ENCODE measurements at regions not wholly inside any gene's neighbourhood (a gene's known extent, or its start where the extent isn't known, plus 50 kb on each side); places are given as distances from the start of the nearest gene placed in this dataset.
"Not testable (repeated sequence)": the region's sequence is repeated elsewhere in the genome, so short reads cannot be mapped to it uniquely, and the experiment has no call there.

DNA sequence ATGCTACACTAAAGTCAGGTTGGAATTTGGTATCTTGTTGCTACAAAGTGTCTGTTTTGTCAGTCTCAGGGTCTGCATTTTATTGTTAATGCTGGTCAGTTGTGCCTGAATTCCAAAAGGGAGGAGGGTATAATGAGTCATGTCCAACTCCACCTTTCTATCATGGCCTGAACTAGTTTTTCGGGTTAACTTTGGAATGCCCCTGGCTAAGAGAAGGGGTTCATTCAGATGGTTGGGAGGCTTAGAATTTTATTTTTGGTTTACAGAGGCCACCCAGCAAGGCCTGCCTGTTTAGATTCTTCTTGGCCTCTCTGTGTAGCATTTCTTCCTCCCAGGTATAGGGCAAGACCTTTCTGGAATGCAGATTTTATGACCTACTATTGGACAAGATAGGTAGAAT is 93.2 kb downstream of the SKIDA1 start:
- Histone ChIP-seq H3K27ac (ENCODE audit: low read depth in 1 of 2, low read length in 1 of 2) (no peak overlapping the region), H3K36me3 (ENCODE audit: control insufficient read depth in 2 of 2, insufficient read depth in 2 of 2, low read length in 1 of 2) (no peaks in the 10 kb centered on the region), H3K4me1 (ENCODE audit: control insufficient read depth in 2 of 2, insufficient read depth in 2 of 2, low read length in 2 of 2) (no peaks in the 10 kb centered on the region), H3K9me3 (ENCODE audit: control insufficient read depth in 2 of 2, insufficient read depth in 1 of 2, low read length in 1 of 2) (peaks cover 0 to 3% of the 10 kb centered on the region in 2 donors), H3K4me3 (ENCODE audit: low read length in 2 of 2) (no peak overlapping the region), H3K27me3 (ENCODE audit: control insufficient read depth in 2 of 2, insufficient read depth in 1 of 2, low read length in 1 of 2) (no peaks in the 10 kb centered on the region)
- no peak for DNase-seq (ENCODE audit: low read depth in 6 of 9, low spot score in 9 of 9)
- 95% methylated on average over 1 of the region's 1 CpG for WGBS

DNA sequence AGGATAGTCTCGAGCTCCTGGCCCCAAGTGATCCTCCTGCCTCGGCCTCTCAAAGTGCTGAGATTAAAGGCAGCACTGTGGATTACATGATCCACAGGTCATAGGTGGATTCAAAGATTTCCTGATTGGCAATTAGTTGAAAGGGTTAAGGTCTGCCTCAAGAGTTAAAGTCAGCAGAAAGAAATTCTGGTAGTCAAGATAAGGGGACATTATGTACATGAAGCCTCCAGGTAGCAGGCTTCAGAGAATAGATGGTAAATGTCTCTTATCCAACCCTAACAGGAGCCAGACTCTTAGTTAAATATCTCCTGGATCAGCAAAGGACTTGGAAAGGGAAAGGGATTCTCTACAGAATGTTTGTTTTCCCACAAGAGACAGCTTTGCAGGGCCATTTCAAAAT is 93.7 kb downstream of the SKIDA1 start:
- H3K27me3 ChIP-seq (ENCODE audit: control insufficient read depth in 2 of 2, insufficient read depth in 1 of 2, low read length in 1 of 2): no peaks in the 10 kb centered on the region
- H3K9me3 ChIP-seq (ENCODE audit: control insufficient read depth in 2 of 2, insufficient read depth in 1 of 2, low read length in 1 of 2): peaks cover 0 to 3% of the 10 kb centered on the region in 2 donors
- WGBS: 92% methylated on average over 2 of the region's 2 CpGs
- H3K4me1 ChIP-seq (ENCODE audit: control insufficient read depth in 2 of 2, insufficient read depth in 2 of 2, low read length in 2 of 2): no peaks in the 10 kb centered on the region
- H3K4me3 ChIP-seq (ENCODE audit: low read length in 2 of 2): no peak overlapping the region
- no peak overlapping the region for H3K27ac ChIP-seq (ENCODE audit: low read depth in 1 of 2, low read length in 1 of 2)
- DNase-seq (ENCODE audit: low read depth in 6 of 9, low spot score in 9 of 9): no peak
- H3K36me3 ChIP-seq (ENCODE audit: control insufficient read depth in 2 of 2, insufficient read depth in 2 of 2, low read length in 1 of 2): no peaks in the 10 kb centered on the region

DNA sequence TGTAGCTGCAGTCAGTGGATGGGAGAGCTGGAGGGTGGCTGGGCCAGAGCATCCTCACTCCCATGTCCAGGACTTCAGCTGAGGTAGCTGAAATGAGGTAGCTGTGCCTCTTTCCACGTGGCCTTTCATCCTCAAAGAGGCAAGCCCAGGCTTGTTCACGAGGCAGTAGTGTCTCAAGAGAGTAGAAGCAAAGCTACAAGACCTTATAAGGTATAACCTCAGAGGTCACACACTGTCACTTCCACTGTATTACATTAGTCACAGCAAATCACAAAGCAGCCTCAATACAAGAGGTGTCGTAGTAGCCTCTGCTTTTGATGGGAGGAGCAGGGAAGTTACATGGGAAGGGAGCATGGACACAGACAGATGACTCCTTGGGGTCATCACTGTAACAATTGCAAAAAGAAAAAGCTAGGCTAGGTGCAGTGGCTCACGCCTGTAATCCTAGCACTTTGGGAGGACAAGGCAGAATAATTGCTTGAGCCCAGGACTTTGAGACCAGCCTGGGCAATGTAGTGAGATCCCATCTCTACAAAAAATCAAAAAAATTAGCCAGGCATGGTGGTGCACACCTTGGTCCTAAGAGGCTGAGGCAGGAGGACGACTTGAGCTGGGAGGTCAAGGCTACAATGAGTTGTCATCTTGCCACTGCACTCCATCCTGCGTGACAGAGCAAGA is 97.5 kb downstream of the SKIDA1 start:
- no peaks in the 10 kb centered on the region for H3K27me3 ChIP-seq (ENCODE audit: control insufficient read depth in 2 of 2, insufficient read depth in 1 of 2, low read length in 1 of 2)
- no peak for DNase-seq (ENCODE audit: low read depth in 6 of 9, low spot score in 9 of 9)
- H3K9me3 ChIP-seq (ENCODE audit: control insufficient read depth in 2 of 2, insufficient read depth in 1 of 2, low read length in 1 of 2): peaks cover 0 to 3% of the 10 kb centered on the region in 2 donors
- no peaks in the 10 kb centered on the region for H3K4me1 ChIP-seq (ENCODE audit: control insufficient read depth in 2 of 2, insufficient read depth in 2 of 2, low read length in 2 of 2)
- no peak overlapping the region for H3K27ac ChIP-seq (ENCODE audit: low read depth in 1 of 2, low read length in 1 of 2)
- no peak overlapping the region for H3K4me3 ChIP-seq (ENCODE audit: low read length in 2 of 2)
- WGBS: 89% methylated on average over 6 of the region's 6 CpGs
- H3K36me3 ChIP-seq (ENCODE audit: control insufficient read depth in 2 of 2, insufficient read depth in 2 of 2, low read length in 1 of 2): no peaks in the 10 kb centered on the region

DNA sequence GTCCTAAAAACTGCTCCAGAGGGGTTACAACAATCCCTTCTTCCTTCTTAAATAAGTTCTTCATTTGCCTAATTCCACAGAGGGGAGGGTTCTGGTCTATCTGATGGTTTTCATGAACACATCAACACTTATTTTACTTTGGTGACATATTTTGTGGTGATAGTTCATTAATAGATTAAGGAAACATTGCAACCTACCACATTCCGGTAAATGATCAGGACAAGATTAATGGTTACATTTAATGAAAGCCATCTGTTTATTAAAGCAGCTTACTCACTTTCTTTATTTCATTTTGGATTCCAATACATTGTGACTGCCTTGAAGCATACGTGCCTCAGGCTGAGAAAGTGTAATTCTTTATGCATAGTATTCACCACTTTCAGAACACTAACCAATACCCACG is 101.0 kb downstream of the SKIDA1 start:
- DNase-seq (ENCODE audit: low read depth in 6 of 9, low spot score in 9 of 9): no peak
- Histone ChIP-seq H3K27ac (ENCODE audit: low read depth in 1 of 2, low read length in 1 of 2) (no peak overlapping the region), H3K36me3 (ENCODE audit: control insufficient read depth in 2 of 2, insufficient read depth in 2 of 2, low read length in 1 of 2) (no peaks in the 10 kb centered on the region), H3K9me3 (ENCODE audit: control insufficient read depth in 2 of 2, insufficient read depth in 1 of 2, low read length in 1 of 2) (no peaks in the 10 kb centered on the region), H3K4me1 (ENCODE audit: control insufficient read depth in 2 of 2, insufficient read depth in 2 of 2, low read length in 2 of 2) (no peaks in the 10 kb centered on the region), H3K4me3 (ENCODE audit: low read length in 2 of 2) (no peak overlapping the region), H3K27me3 (ENCODE audit: control insufficient read depth in 2 of 2, insufficient read depth in 1 of 2, low read length in 1 of 2) (no peaks in the 10 kb centered on the region)
- WGBS: 85% methylated on average over 3 of the region's 3 CpGs

DNA sequence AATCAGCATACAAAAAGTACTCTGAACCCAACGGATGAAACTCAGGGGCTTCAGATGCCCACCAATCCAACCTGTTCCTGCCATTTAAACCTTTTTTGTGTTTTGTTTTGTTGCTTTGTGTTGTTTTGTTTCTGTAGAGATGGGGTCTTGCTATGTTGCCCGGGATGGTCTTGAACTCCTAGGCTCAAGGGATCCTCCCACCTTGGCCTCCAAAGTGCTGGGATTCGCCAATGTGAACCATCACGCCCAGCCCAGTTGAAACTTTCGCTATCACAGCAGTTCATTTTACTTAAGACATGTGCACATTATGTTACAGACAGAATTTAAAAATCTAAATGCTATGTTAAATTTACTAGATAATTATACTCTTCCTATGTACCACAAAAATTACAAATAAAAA is 101.6 kb downstream of the SKIDA1 start:
- no peak for DNase-seq (ENCODE audit: low read depth in 6 of 9, low spot score in 9 of 9)
- Histone ChIP-seq H3K36me3 (ENCODE audit: control insufficient read depth in 2 of 2, insufficient read depth in 2 of 2, low read length in 1 of 2) (no peaks in the 10 kb centered on the region), H3K4me3 (ENCODE audit: low read length in 2 of 2) (no peak overlapping the region), H3K4me1 (ENCODE audit: control insufficient read depth in 2 of 2, insufficient read depth in 2 of 2, low read length in 2 of 2) (no peaks in the 10 kb centered on the region), H3K27ac (ENCODE audit: low read depth in 1 of 2, low read length in 1 of 2) (no peak overlapping the region), H3K9me3 (ENCODE audit: control insufficient read depth in 2 of 2, insufficient read depth in 1 of 2, low read length in 1 of 2) (no peaks in the 10 kb centered on the region), H3K27me3 (ENCODE audit: control insufficient read depth in 2 of 2, insufficient read depth in 1 of 2, low read length in 1 of 2) (no peaks in the 10 kb centered on the region)
- 96% methylated on average over 5 of the region's 5 CpGs for WGBS

DNA sequence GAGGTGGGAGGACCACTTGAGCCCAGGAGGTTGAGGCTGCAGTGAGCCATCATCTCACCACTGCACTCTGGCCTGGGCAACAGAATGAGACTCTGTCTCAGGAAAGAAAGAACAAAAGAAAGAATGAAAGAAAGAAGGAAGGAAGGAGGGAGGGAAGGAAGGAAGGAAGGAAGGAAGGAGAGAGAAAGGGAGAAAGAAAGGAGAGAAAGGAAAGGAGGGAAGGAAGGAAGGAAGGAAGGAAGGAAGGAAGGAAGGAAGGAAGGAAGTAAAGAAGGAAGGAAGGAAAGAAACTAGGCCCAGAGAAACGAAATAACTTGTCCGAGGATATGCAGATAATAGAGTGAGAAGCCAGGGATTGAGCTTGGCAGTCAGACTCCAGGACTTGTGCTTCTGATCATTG is 102.1 kb downstream of the SKIDA1 start:
- no peak overlapping the region for H3K4me3 ChIP-seq (ENCODE audit: low read length in 2 of 2)
- no peak overlapping the region for H3K27ac ChIP-seq (ENCODE audit: low read depth in 1 of 2, low read length in 1 of 2)
- H3K27me3 ChIP-seq (ENCODE audit: control insufficient read depth in 2 of 2, insufficient read depth in 1 of 2, low read length in 1 of 2): no peaks in the 10 kb centered on the region
- no peaks in the 10 kb centered on the region for H3K4me1 ChIP-seq (ENCODE audit: control insufficient read depth in 2 of 2, insufficient read depth in 2 of 2, low read length in 2 of 2)
- H3K9me3 ChIP-seq (ENCODE audit: control insufficient read depth in 2 of 2, insufficient read depth in 1 of 2, low read length in 1 of 2): no peaks in the 10 kb centered on the region
- DNase-seq (ENCODE audit: low read depth in 6 of 9, low spot score in 9 of 9): no peak
- 76% methylated on average over 2 of the region's 2 CpGs for WGBS
- H3K36me3 ChIP-seq (ENCODE audit: control insufficient read depth in 2 of 2, insufficient read depth in 2 of 2, low read length in 1 of 2): no peaks in the 10 kb centered on the region

DNA sequence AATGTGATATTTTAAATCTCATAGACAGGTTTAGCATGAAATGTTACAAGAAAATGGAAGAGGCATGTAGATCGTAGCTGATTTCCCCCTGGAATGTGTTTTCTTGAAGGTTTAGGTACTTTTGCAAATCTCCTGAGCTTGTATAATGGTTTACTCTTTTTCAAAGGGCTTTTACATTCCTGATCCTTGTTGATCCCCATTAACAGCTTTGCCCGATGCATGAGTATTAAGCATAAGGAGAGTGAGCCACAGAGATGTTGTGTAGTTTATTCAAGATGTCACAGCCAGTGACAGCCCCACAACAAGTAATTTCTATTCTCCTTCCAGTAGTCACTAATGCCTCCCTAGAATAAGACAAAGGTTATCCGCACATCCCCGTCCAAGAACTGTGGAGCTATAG is 103.7 kb downstream of the SKIDA1 start:
- H3K9me3 ChIP-seq (ENCODE audit: control insufficient read depth in 2 of 2, insufficient read depth in 1 of 2, low read length in 1 of 2): no peaks in the 10 kb centered on the region
- H3K36me3 ChIP-seq (ENCODE audit: control insufficient read depth in 2 of 2, insufficient read depth in 2 of 2, low read length in 1 of 2): no peaks in the 10 kb centered on the region
- H3K27me3 ChIP-seq (ENCODE audit: control insufficient read depth in 2 of 2, insufficient read depth in 1 of 2, low read length in 1 of 2): no peaks in the 10 kb centered on the region
- no peak overlapping the region for H3K27ac ChIP-seq (ENCODE audit: low read depth in 1 of 2, low read length in 1 of 2)
- no peak for DNase-seq (ENCODE audit: low read depth in 6 of 9, low spot score in 9 of 9)
- WGBS: 94% methylated on average over 4 of the region's 4 CpGs
- H3K4me3 ChIP-seq (ENCODE audit: low read length in 2 of 2): no peak overlapping the region
- H3K4me1 ChIP-seq (ENCODE audit: control insufficient read depth in 2 of 2, insufficient read depth in 2 of 2, low read length in 2 of 2): no peaks in the 10 kb centered on the region

DNA sequence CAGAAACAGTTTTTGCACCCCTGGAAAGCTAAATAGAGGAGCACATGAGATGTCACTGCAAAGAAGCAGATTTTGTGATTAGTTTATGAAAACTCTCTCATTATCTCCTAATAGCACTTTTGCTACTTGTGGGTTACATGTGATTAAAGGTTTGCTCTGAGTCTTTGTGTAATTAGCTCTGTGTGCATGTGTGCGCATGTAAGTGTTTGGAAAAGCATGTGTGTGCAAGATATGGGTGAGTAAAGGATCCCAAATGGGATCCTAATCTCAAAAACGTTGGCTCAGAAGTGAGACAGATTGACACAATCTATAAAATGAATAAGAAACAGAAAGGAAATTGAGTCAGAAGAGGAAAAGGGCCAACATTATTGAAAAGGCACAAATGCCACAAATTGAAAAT is 104.5 kb downstream of the SKIDA1 start:
- Histone ChIP-seq H3K9me3 (ENCODE audit: control insufficient read depth in 2 of 2, insufficient read depth in 1 of 2, low read length in 1 of 2) (no peaks in the 10 kb centered on the region), H3K27ac (ENCODE audit: low read depth in 1 of 2, low read length in 1 of 2) (no peak overlapping the region), H3K27me3 (ENCODE audit: control insufficient read depth in 2 of 2, insufficient read depth in 1 of 2, low read length in 1 of 2) (no peaks in the 10 kb centered on the region), H3K4me1 (ENCODE audit: control insufficient read depth in 2 of 2, insufficient read depth in 2 of 2, low read length in 2 of 2) (no peaks in the 10 kb centered on the region), H3K36me3 (ENCODE audit: control insufficient read depth in 2 of 2, insufficient read depth in 2 of 2, low read length in 1 of 2) (no peaks in the 10 kb centered on the region), H3K4me3 (ENCODE audit: low read length in 2 of 2) (no peak overlapping the region)
- WGBS: 70% methylated on average over 2 of the region's 2 CpGs
- DNase-seq (ENCODE audit: low read depth in 6 of 9, low spot score in 9 of 9): no peak

DNA sequence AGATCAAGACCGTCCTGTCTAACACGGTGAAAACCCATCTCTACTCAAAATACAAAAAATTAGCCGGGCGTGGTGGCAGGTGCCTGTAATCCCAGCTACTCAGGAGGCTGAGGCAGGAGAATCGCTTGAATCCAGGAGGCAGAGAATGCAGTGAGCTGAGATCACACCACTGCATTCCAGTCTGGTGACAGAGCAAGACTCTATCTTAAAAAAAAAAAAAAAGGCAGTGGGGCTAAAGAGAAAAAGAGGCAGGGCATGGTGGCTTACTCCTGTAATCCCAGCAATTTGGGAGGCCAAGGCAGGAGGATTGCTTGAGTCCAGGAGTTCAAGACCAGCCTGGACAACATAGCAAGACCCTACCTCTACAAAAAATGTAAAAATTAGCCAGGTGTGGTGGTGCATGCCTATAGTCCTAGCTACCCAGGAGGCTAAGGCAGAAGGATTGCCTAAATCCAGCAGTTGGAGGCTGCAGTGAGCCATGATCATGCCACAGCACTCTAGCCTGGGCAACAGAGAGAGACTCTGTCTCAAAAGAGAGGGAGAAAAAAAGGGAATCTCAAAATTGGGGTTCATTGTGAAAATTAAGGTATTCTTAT is 106.4 kb downstream of the SKIDA1 start:
- not testable (repeated sequence) for H3K27ac ChIP-seq (ENCODE audit: low read depth in 1 of 2, low read length in 1 of 2); H3K36me3 ChIP-seq (ENCODE audit: control insufficient read depth in 2 of 2, insufficient read depth in 2 of 2, low read length in 1 of 2); H3K4me1 ChIP-seq (ENCODE audit: control insufficient read depth in 2 of 2, insufficient read depth in 2 of 2, low read length in 2 of 2); H3K4me3 ChIP-seq (ENCODE audit: low read length in 2 of 2); H3K27me3 ChIP-seq (ENCODE audit: control insufficient read depth in 2 of 2, insufficient read depth in 1 of 2, low read length in 1 of 2); H3K9me3 ChIP-seq (ENCODE audit: control insufficient read depth in 2 of 2, insufficient read depth in 1 of 2, low read length in 1 of 2); DNase-seq (ENCODE audit: low read depth in 6 of 9, low spot score in 9 of 9)
- WGBS: over 99% methylated on average over 5 of the region's 5 CpGs

All from thymus (tissue), 11 donors.